ENCODE measurements at regions not wholly inside any gene's neighbourhood (a gene's known extent, or its start where the extent isn't known, plus 50 kb on each side); places are given as distances from the start of the nearest gene placed in this dataset.

GRCh38 chr4:3684546-3684945, 81.6 kb upstream of the ADRA2C start:
- TF ChIP-seq, protein P1, sequence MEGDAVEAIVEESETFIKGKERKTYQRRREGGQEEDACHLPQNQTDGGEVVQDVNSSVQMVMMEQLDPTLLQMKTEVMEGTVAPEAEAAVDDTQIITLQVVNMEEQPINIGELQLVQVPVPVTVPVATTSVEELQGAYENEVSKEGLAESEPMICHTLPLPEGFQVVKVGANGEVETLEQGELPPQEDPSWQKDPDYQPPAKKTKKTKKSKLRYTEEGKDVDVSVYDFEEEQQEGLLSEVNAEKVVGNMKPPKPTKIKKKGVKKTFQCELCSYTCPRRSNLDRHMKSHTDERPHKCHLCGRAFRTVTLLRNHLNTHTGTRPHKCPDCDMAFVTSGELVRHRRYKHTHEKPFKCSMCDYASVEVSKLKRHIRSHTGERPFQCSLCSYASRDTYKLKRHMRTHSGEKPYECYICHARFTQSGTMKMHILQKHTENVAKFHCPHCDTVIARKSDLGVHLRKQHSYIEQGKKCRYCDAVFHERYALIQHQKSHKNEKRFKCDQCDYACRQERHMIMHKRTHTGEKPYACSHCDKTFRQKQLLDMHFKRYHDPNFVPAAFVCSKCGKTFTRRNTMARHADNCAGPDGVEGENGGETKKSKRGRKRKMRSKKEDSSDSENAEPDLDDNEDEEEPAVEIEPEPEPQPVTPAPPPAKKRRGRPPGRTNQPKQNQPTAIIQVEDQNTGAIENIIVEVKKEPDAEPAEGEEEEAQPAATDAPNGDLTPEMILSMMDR (IDR thresholded peaks at IDR 0.05), result no peak
- TF ChIP-seq EZH2 (IDR thresholded peaks at IDR 0.05), result no peak
- no peak for TF ChIP-seq EZH2phosphoT487 (IDR thresholded peaks at IDR 0.05)
